Transverse colon (tissue), 4 donors: ENCODE measurements at regions not wholly inside any gene's neighbourhood (a gene's known extent, or its start where the extent isn't known, plus 50 kb on each side); places are given as distances from the start of the nearest gene placed in this dataset.

Experiments
- POLR2A ChIP-seq: fragments of 450-650 bp; IDR thresholded peaks from one replicate; pipeline ENCODE4 v1.6.1; 2016; ENCODE audit warnings: antibody characterized with exemption, mild to moderate bottlenecking, moderate library complexity
- POLR2AphosphoS5 ChIP-seq, 3 donors: sonication (generic); formaldehyde crosslinking; IDR thresholded peaks; one replicate each; pipeline ENCODE4 v1.6.1; 2016; ENCODE audit warnings: antibody characterized with exemption in 3 of 3
- TF ChIP-seq, protein P1 (sequence below), 5 experiments: fragments of 200-600 bp in 3 of 5; fragments of 450-650 bp in 2 of 5; sonication (generic) in 3 of 5; IDR thresholded peaks; 1 replicate in 2 of 5; 2 replicates in 3 of 5; pipeline ENCODE4 v1.5.1; 2016 to 2017; ENCODE audit warnings: antibody characterized with exemption in 5 of 5, inconsistent platforms in 3 of 5, mild to moderate bottlenecking in 2 of 5, moderate library complexity in 1 of 5

DNA sequence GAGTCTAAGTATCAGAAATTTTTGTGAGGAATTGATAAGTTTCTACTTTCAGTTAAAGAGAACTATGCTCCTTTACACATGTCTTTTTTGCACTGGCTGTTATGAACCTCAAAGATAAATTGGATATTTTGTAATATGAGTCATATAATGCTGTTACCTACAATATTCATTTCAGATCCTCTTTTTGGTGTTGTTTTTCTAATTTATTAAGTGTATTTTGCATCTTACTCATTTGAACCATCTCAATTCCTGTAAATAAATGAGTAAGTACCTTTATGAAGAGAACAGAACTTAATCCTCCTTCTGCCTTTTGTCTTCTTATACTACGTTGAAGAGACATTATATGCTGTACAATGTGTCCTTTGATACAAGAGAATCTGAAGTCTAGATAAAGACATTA, 74.4 kb downstream of the ZIC1 start:
- TF ChIP-seq, protein P1, sequence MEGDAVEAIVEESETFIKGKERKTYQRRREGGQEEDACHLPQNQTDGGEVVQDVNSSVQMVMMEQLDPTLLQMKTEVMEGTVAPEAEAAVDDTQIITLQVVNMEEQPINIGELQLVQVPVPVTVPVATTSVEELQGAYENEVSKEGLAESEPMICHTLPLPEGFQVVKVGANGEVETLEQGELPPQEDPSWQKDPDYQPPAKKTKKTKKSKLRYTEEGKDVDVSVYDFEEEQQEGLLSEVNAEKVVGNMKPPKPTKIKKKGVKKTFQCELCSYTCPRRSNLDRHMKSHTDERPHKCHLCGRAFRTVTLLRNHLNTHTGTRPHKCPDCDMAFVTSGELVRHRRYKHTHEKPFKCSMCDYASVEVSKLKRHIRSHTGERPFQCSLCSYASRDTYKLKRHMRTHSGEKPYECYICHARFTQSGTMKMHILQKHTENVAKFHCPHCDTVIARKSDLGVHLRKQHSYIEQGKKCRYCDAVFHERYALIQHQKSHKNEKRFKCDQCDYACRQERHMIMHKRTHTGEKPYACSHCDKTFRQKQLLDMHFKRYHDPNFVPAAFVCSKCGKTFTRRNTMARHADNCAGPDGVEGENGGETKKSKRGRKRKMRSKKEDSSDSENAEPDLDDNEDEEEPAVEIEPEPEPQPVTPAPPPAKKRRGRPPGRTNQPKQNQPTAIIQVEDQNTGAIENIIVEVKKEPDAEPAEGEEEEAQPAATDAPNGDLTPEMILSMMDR (IDR thresholded peaks at IDR 0.05): no peak
- TF ChIP-seq POLR2A (no peak), POLR2AphosphoS5 (IDR thresholded peaks at IDR 0.05) (no peak)
